Natural killer cell (primary cell): ENCODE measurements at regions not wholly inside any gene's neighbourhood (a gene's known extent, or its start where the extent isn't known, plus 50 kb on each side); places are given as distances from the start of the nearest gene placed in this dataset.

Experiments
- ATAC-seq, 3 donors: fragments of 150-1000 bp in 2 of 3; fragments of 200-7000 bp in 1 of 3; cut with Tn5 transposase; 1 replicate in 1 of 3; 2 replicates in 2 of 3; pipeline ENCODE4 v1.10.0; 2021; ENCODE audit warnings: mild to moderate bottlenecking in 2 of 3, moderate library complexity in 2 of 3
- DNase-seq, 2 donors: peaks; one replicate each; pipeline versions ENCODE4 v3.0.0 to v3.0.0-alpha.2; 2013 to 2021; ENCODE audit warnings: mixed read lengths in 1 of 2
- H3K27ac ChIP-seq: one replicate; pipeline ENCODE4 v1.5.1; 2013; ENCODE audit warnings: mild to moderate bottlenecking, low read length
- H3K27me3 ChIP-seq: one replicate; pipeline ENCODE4 v1.6.1; 2013; ENCODE audit warnings: low read length; ENCODE audit not compliant: control insufficient read depth, insufficient read depth
- H3K36me3 ChIP-seq: one replicate; pipeline ENCODE4 v1.6.1; 2013; ENCODE audit warnings: low read length; ENCODE audit not compliant: control insufficient read depth, insufficient read depth
- H3K4me1 ChIP-seq: one replicate; pipeline ENCODE4 v1.6.1; 2013; ENCODE audit warnings: low read length; ENCODE audit not compliant: control insufficient read depth, insufficient read depth
- H3K4me3 ChIP-seq: one replicate; pipeline ENCODE4 v1.5.1; 2013; ENCODE audit warnings: low read length
- H3K9me3 ChIP-seq: one replicate; pipeline ENCODE4 v1.6.1; 2013; ENCODE audit warnings: low read length; ENCODE audit not compliant: control insufficient read depth, insufficient read depth
- H3K27ac Mint-ChIP-seq, 2 donors: one replicate each; pipeline ENCODE4 v1.8.0; 2022; ENCODE audit warnings: mild to moderate bottlenecking in 2 of 2, mixed read lengths in 2 of 2, moderate library complexity in 1 of 2
- H3K27me3 Mint-ChIP-seq, 2 donors: one replicate each; pipeline ENCODE4 v1.8.0; 2022; ENCODE audit warnings: low read depth in 2 of 2, mixed read lengths in 2 of 2
- H3K36me3 Mint-ChIP-seq: one replicate; pipeline ENCODE4 v1.8.0; 2022; ENCODE audit warnings: mixed read lengths
- H3K4me1 Mint-ChIP-seq, 2 donors: one replicate each; pipeline ENCODE4 v1.8.0; 2022; ENCODE audit warnings: mixed read lengths in 2 of 2
- H3K4me3 Mint-ChIP-seq: one replicate; pipeline ENCODE4 v1.8.0; 2022; ENCODE audit warnings: mild to moderate bottlenecking, moderate library complexity, mixed read lengths
- H3K9me3 Mint-ChIP-seq, 2 donors: one replicate each; pipeline ENCODE4 v1.8.0; 2022; ENCODE audit warnings: mixed read lengths in 2 of 2
- WGBS: methylation state at CpG from one replicate; pipeline ENCODE4 v1.1.7; 2013; ENCODE audit warnings: missing lambda C conversion rate; ENCODE audit not compliant: insufficient coverage; 5-methylcytosine and 5-hydroxymethylcytosine counted together
- intact Hi-C: fragments of 100-400 bp; cut with micrococcal nuclease; formaldehyde crosslinking; loops from one replicate; pipeline ENCODE4 v1.14.2; 2022
- TF ChIP-seq, protein P1 (sequence below): fragments of 200-600 bp; IDR thresholded peaks from one replicate; pipeline ENCODE4 v1.8.0; 2022; ENCODE audit warnings: antibody characterized with exemption

DNA sequence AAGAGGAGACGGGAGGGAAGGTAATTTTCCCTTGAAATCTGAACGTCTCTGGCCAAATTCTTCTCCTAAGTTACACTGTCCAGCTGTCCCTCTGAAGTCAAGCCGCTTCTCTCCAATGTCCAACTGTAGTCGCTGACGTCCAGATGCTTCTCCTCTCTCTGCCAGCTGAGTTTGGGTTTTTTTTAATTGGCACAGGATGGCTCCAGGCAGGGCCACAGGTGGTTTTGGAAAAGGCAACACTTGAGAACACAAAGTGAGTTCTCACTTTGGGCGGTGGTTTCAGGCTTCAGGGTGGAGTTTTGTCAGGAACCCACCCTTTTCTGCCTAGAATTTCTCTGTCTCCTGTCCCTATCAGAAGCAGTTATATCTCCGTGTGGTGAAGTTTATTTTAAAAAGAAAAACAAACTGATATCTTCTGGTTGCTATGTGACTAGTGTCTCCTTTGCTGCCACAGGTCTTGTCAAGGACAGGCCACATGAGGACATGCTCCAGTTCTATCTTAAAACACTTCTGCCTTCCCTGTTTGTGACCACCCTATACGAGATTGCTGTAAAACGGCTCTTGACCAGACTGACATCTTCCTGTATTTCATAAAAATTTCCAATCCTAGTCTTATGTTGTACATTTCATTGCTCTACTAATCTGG lies 472.3 kb upstream of the ADGRL4 start:
- H3K36me3 ChIP-seq, result no peaks in the 10 kb centered on the region
- no peaks in the 10 kb centered on the region for H3K27me3 ChIP-seq
- no peak for DNase-seq
- 91% methylated on average over 9 of the region's 9 CpGs for WGBS
- intact Hi-C loops, result no loop called here
- H3K4me1 Mint-ChIP-seq, result no peaks in the 10 kb centered on the region
- H3K4me1 ChIP-seq, result no peaks in the 10 kb centered on the region
- H3K27ac Mint-ChIP-seq, result no peak overlapping the region
- no peak overlapping the region for H3K4me3 ChIP-seq
- peaks cover 6 to 10% of the 10 kb centered on the region in 2 donors for H3K9me3 Mint-ChIP-seq
- H3K36me3 Mint-ChIP-seq, result no peaks in the 10 kb centered on the region
- no peak overlapping the region for H3K27ac ChIP-seq
- TF ChIP-seq, protein P1, sequence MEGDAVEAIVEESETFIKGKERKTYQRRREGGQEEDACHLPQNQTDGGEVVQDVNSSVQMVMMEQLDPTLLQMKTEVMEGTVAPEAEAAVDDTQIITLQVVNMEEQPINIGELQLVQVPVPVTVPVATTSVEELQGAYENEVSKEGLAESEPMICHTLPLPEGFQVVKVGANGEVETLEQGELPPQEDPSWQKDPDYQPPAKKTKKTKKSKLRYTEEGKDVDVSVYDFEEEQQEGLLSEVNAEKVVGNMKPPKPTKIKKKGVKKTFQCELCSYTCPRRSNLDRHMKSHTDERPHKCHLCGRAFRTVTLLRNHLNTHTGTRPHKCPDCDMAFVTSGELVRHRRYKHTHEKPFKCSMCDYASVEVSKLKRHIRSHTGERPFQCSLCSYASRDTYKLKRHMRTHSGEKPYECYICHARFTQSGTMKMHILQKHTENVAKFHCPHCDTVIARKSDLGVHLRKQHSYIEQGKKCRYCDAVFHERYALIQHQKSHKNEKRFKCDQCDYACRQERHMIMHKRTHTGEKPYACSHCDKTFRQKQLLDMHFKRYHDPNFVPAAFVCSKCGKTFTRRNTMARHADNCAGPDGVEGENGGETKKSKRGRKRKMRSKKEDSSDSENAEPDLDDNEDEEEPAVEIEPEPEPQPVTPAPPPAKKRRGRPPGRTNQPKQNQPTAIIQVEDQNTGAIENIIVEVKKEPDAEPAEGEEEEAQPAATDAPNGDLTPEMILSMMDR, result no peak
- peaks cover 10% of the 10 kb centered on the region for H3K9me3 ChIP-seq
- no peak overlapping the region for H3K4me3 Mint-ChIP-seq
- no peak for ATAC-seq
- H3K27me3 Mint-ChIP-seq, result no peaks in the 10 kb centered on the region

DNA sequence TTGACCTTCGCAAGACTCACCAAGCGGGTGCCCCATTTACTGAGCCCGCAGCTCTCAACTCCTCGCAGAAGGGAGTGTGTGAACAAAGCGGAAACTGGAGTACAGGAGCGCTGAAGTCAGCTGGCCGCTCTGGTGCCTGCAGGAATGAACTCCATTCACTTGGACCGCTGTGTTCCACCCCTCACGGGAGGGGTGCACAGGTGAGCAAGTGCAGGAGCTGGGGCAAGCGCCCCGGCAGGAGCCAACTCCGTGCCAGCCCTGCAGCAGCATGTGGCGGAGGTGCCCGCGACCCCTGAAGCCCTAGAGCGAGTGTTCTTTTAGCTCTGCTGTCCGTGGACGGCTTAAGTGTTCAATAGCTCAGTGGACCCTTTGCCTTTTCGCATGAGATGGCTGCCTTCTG lies 471.6 kb upstream of the ADGRL4 start:
- no peak overlapping the region for H3K4me3 ChIP-seq
- H3K36me3 Mint-ChIP-seq, result no peaks in the 10 kb centered on the region
- 95% methylated on average over 19 of the region's 19 CpGs for WGBS
- no peaks in the 10 kb centered on the region for H3K36me3 ChIP-seq
- intact Hi-C loops, result no loop called here
- no peaks in the 10 kb centered on the region for H3K27me3 Mint-ChIP-seq
- H3K9me3 ChIP-seq, result peaks cover 10% of the 10 kb centered on the region
- no peaks in the 10 kb centered on the region for H3K4me1 Mint-ChIP-seq
- peaks cover 6 to 10% of the 10 kb centered on the region in 2 donors for H3K9me3 Mint-ChIP-seq
- H3K4me3 Mint-ChIP-seq, result no peak overlapping the region
- no peaks in the 10 kb centered on the region for H3K27me3 ChIP-seq
- H3K27ac Mint-ChIP-seq, result no peak overlapping the region
- ATAC-seq (no peak), DNase-seq (no peak)
- H3K27ac ChIP-seq, result no peak overlapping the region
- no peaks in the 10 kb centered on the region for H3K4me1 ChIP-seq
- TF ChIP-seq, protein P1, result no peak

DNA sequence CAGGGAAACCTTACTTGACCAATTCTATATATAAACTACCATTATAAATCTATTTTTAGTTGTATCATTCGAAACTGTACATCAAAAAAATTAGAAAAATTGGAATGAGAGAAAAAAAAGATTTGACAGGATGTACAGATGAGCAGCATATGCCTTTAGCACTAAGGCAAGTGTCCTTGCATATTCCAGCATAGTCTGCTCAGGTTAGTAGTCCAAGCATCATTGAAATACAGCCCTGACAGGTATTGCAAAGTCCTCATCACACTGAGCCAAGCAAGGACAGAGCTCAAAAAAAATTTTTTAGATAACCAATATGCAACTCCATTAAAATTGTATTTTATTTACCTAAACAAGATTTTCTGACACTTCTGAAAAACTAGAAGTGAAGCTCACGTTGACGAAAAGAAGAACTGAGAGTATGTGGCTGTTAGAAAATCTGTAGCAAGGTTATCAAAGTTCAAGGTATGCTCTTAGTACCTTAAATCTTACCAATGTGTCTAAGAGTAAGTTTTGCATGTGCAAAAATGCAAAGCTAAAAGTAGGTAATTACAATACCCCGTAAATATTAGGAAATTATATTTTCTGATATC lies 465.6 kb upstream of the ADGRL4 start:
- intact Hi-C loops, result no loop called here
- no peak overlapping the region for H3K4me3 Mint-ChIP-seq
- H3K36me3 ChIP-seq, result no peaks in the 10 kb centered on the region
- H3K4me3 ChIP-seq, result no peak overlapping the region
- H3K9me3 Mint-ChIP-seq, result peaks cover 12 to 13% of the 10 kb centered on the region in 2 donors
- H3K27ac ChIP-seq, result no peak overlapping the region
- no peaks in the 10 kb centered on the region for H3K9me3 ChIP-seq
- H3K27me3 ChIP-seq, result no peaks in the 10 kb centered on the region
- H3K36me3 Mint-ChIP-seq, result no peaks in the 10 kb centered on the region
- ATAC-seq, result no peak
- TF ChIP-seq, protein P1, result no peak
- H3K27ac Mint-ChIP-seq, result no peak overlapping the region
- H3K27me3 Mint-ChIP-seq, result no peaks in the 10 kb centered on the region
- no peaks in the 10 kb centered on the region for H3K4me1 Mint-ChIP-seq
- DNase-seq, result no peak
- H3K4me1 ChIP-seq, result no peaks in the 10 kb centered on the region
- WGBS, result 73% methylated on average over 3 of the region's 4 CpGs

DNA sequence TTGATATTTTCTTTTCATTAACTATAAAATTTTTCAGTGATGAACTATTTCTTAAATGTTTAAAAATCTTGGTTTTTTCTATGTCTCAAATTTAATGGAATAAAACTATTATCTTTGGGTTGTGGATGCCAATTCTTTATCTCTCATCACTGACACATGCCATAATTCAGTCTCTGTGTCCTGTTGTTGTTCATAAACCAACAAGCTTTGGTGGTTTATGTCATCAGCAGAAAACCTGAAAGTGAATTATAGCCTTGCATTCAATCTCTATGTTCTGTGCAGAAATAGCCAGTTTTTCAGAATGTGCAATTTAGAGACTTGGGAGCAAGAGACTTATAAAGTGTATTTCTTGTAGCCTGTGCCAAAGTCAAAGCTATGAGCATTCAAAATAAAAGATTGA lies 462.6 kb upstream of the ADGRL4 start:
- no peak overlapping the region for H3K27ac ChIP-seq
- intact Hi-C loops, result no loop called here
- no peaks in the 10 kb centered on the region for H3K4me1 ChIP-seq
- DNase-seq, result no peak
- Mint-ChIP-seq H3K36me3 (peaks cover 7% of the 10 kb centered on the region), H3K4me3 (no peak overlapping the region), H3K4me1 (no peaks in the 10 kb centered on the region), H3K27me3 (no peaks in the 10 kb centered on the region), H3K9me3 (peaks cover 17 to 29% of the 10 kb centered on the region in 2 donors), H3K27ac (no peak overlapping the region)
- no peaks in the 10 kb centered on the region for H3K27me3 ChIP-seq
- peaks cover 5% of the 10 kb centered on the region for H3K9me3 ChIP-seq
- no peaks in the 10 kb centered on the region for H3K36me3 ChIP-seq
- TF ChIP-seq, protein P1, result no peak
- ATAC-seq, result no peak
- no peak overlapping the region for H3K4me3 ChIP-seq
